ENCODE measurements at regions not wholly inside any gene's neighbourhood (a gene's known extent, or its start where the extent isn't known, plus 50 kb on each side); places are given as distances from the start of the nearest gene placed in this dataset.
A peak's percentile ranks its signal among the peaks of the same experiment; 100 is the strongest.

DNA sequence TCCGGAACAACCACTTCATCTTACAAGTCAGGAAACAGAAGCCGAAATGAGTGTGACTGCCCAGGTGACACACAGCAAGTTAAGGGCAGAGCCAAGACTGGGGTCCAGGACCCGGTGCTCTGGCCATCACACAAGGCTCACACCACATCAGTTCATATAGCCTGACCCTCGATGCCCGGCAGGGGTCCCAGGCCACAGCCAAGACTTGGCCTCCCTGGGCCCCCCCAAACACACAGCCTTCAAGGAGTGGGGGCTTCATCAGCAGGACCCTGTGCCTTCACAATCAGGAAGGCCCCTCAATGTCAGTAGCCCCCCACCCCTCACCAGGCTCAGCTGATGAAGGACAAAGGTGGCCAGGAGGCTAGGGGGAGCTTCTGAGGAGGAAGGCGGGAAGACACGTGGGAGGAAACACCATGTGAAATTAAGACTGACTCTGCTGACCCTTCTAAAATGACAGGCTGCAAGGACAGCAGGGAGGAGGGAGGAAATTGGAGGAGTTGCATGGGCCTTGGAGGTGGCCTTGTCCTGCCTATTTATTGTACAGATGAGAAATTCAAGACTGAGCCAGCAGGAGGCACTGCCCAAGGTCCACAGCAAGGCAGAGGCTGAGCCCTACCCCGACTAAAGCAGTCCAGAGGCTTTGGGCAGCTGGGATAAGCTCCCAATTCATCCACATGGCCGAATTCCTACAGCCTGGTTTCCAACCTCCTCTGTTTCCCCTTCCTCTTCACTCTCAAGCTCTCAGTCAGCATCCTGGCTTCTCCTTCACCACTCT, 216.1 kb upstream of the ZMIZ1 start:
- no peaks in the 10 kb centered on the region for H3K36me3 ChIP-seq
- H3K4me1 ChIP-seq: peaks cover 2 to 18% (median 7%) of the 10 kb centered on the region in 9 donors
- no peaks in the 10 kb centered on the region for H3K27me3 ChIP-seq
- DNase-seq: no peak
- intact Hi-C loops (cut with DNase I): loop anchor here in 6 of 10 donors (5.0 to 10.0 kb wide), 4 partner anchors 62 to 345 kb away; partner anchors contain the start of gene ZMIZ1 (in 1 of the 6)
- no peak overlapping the region for H3K27ac ChIP-seq
- H3K4me3 ChIP-seq: no peak overlapping the region
- no peaks in the 10 kb centered on the region for H3K9me3 ChIP-seq
- no peak for ATAC-seq
- WGBS, 2 donors: 89 to 90% methylated on average over 9 of the region's 9 CpGs
- TF ChIP-seq, protein P1, sequence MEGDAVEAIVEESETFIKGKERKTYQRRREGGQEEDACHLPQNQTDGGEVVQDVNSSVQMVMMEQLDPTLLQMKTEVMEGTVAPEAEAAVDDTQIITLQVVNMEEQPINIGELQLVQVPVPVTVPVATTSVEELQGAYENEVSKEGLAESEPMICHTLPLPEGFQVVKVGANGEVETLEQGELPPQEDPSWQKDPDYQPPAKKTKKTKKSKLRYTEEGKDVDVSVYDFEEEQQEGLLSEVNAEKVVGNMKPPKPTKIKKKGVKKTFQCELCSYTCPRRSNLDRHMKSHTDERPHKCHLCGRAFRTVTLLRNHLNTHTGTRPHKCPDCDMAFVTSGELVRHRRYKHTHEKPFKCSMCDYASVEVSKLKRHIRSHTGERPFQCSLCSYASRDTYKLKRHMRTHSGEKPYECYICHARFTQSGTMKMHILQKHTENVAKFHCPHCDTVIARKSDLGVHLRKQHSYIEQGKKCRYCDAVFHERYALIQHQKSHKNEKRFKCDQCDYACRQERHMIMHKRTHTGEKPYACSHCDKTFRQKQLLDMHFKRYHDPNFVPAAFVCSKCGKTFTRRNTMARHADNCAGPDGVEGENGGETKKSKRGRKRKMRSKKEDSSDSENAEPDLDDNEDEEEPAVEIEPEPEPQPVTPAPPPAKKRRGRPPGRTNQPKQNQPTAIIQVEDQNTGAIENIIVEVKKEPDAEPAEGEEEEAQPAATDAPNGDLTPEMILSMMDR (IDR thresholded peaks at IDR 0.05): peak in 7 of 9 donors; percentile 25 to 49 (median 41)

DNA sequence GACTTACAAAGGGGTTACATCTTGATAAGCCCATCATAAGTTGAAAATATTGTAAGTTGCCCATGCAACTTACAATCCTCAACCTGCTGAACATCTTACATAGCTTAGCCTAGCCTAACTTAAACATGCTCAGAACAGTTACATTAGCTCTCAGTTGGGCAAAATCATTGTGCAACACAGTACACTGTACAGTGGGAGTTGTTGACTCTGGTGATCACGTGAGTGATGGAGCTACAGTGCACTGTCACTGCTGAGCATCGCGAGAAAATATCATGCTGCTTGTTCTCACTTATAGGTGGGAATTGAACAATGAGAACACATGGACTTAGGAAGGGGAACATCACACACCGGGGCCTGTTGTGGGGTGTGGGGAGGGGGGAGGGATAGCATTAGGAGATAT, 214.9 kb upstream of the ZMIZ1 start:
- no peaks in the 10 kb centered on the region for H3K27me3 ChIP-seq
- intact Hi-C loops (cut with DNase I): loop anchor here in 6 of 10 donors (5.0 to 10.0 kb wide), 4 partner anchors 61 to 343 kb away; partner anchors contain the start of gene ZMIZ1 (in 1 of the 6)
- peaks cover 2 to 18% (median 7%) of the 10 kb centered on the region in 9 donors for H3K4me1 ChIP-seq
- H3K4me3 ChIP-seq: no peak overlapping the region
- no peaks in the 10 kb centered on the region for H3K9me3 ChIP-seq
- H3K27ac ChIP-seq: no peak overlapping the region
- TF ChIP-seq, protein P1 (IDR thresholded peaks at IDR 0.05): no peak
- no peaks in the 10 kb centered on the region for H3K36me3 ChIP-seq
- WGBS, 2 donors: 92 to 94% methylated on average over 4 of the region's 4 CpGs
- ATAC-seq: no peak
- no peak for DNase-seq

DNA sequence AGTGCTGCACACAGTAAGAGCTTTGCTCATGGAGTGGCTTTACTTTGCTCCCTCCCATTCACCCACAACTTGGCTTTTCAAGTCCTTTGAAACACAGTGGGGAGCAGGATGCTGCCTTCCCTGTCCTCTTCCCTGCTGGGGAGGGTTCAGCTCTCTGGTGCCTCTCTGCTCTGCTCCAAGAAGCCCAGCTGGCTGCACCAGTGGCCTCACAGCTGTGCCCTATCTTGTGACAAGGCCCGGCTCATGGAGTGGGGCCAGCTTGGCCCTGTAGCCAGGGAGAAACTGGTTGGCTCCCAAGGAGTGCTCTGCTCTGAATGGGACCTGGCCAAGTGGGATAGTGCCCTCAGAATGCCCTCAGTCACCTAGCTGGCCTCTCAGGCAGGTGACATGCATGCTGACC, 212.3 kb upstream of the ZMIZ1 start:
- TF ChIP-seq, protein P1 (IDR thresholded peaks at IDR 0.05): no peak
- ATAC-seq (peak; percentile 81 to 94 (median 92)), DNase-seq (peak; percentile 68 to 83)
- Histone ChIP-seq H3K36me3 (no peaks in the 10 kb centered on the region), H3K27ac (no peak overlapping the region), H3K27me3 (no peaks in the 10 kb centered on the region), H3K4me3 (no peak overlapping the region), H3K9me3 (no peaks in the 10 kb centered on the region), H3K4me1 (peaks cover 2 to 23% (median 7%) of the 10 kb centered on the region in 9 donors)
- intact Hi-C loops (cut with DNase I): loop anchor here in 5 of 10 donors (5.0 to 10.0 kb wide), 5 partner anchors 58 to 338 kb away; partner anchors contain the start of gene ZMIZ1 (in 2 of the 5)
- WGBS, 2 donors: 30 to 31% methylated on average over 1 of the region's 1 CpG

DNA sequence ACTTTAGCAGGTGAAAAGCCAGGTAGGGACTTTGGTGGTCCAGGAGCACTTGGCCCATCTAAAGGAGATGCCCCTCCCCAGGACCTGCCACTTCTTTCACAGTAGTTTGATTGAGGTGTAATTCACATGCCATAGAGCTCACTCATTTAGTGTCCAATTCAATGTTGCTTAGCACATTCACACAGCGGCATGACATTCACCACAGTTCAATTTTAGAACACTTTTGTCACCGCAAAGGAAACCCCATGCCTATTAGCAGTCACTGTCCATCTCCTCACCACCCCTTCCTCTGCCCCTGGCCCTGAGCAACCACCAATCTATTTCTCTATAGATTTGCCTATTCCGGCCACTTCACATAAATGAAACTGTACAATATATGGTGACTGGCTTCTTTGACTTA, 211.6 kb upstream of the ZMIZ1 start:
- H3K27ac ChIP-seq: no peak overlapping the region
- H3K4me3 ChIP-seq: no peak overlapping the region
- DNase-seq (no peak), ATAC-seq (no peak)
- H3K36me3 ChIP-seq: no peaks in the 10 kb centered on the region
- H3K4me1 ChIP-seq: peaks cover 2 to 23% (median 7%) of the 10 kb centered on the region in 9 donors
- no peaks in the 10 kb centered on the region for H3K9me3 ChIP-seq
- intact Hi-C loops (cut with DNase I): loop anchor here in 5 of 10 donors (5.0 to 10.0 kb wide), 5 partner anchors 58 to 338 kb away; partner anchors contain the start of gene ZMIZ1 (in 2 of the 5)
- whole genome bisulfite sequencing, 2 donors: 94 to 96% methylated on average over 3 of the region's 3 CpGs
- no peaks in the 10 kb centered on the region for H3K27me3 ChIP-seq
- TF ChIP-seq, protein P1 (IDR thresholded peaks at IDR 0.05): no peak
